ENCODE measurements at regions not wholly inside any gene's neighbourhood (a gene's known extent, or its start where the extent isn't known, plus 50 kb on each side); places are given as distances from the start of the nearest gene placed in this dataset.

GRCh38 chr13:80040196-80040980 is 300.5 kb downstream of the SPRY2 start:
- no peak overlapping the region for H3K27ac ChIP-seq (ENCODE audit: low read depth, low read length)
- peak; percentile 93 for DNase-seq (ENCODE audit: low read depth, low spot score)
- H3K27me3 ChIP-seq (ENCODE audit: control insufficient read depth, insufficient read depth, low read length) = no peaks in the 10 kb centered on the region
- no peak for TF ChIP-seq CTCF (IDR thresholded peaks at IDR 0.05; ENCODE audit: low read depth, low read length)
- no peak overlapping the region for H3K4me3 ChIP-seq (ENCODE audit: low read depth, low read length)
- H3K9me3 ChIP-seq (ENCODE audit: control insufficient read depth, insufficient read depth, low read length) = no peaks in the 10 kb centered on the region
- POLR2A ChIA-PET = interaction anchor here (0.6 kb wide), 2 partner anchors 8 to 164 kb away, joined by 3 read pairs; no protein-coding TSS in a partner anchor
- CTCF ChIA-PET = no interaction called here

DNA sequence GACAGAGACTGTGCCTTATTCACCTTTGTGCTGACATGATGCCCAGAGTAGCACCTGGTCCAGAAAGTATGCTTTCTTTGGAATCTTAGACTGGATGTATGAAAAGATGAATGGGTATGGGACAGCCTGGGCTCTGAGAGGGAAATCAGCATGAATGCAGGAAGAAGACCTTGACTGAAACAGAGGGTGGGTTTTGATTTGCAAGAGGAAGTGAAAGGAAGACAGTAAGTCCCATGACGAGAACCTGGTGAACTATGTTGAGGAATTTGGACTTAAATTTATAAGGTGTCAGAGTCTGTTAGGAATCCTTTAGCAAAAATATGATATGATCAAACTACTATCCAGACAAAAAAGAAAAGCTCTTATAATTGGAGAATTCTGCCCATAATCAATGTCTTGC is 301.9 kb downstream of the SPRY2 start:
- no peak overlapping the region for H3K27ac ChIP-seq (ENCODE audit: low read depth, low read length)
- ChIA-PET CTCF (interaction anchor here (1.1 kb wide), 1 partner anchor 304 kb away, joined by 4 read pairs; no protein-coding TSS in a partner anchor), POLR2A (no interaction called here)
- no peaks in the 10 kb centered on the region for H3K9me3 ChIP-seq (ENCODE audit: control insufficient read depth, insufficient read depth, low read length)
- no peak for TF ChIP-seq CTCF (IDR thresholded peaks at IDR 0.05; ENCODE audit: low read depth, low read length)
- no peak for DNase-seq (ENCODE audit: low read depth, low spot score)
- no peaks in the 10 kb centered on the region for H3K27me3 ChIP-seq (ENCODE audit: control insufficient read depth, insufficient read depth, low read length)
- no peak overlapping the region for H3K4me3 ChIP-seq (ENCODE audit: low read depth, low read length)

GRCh38 chr13:80038371-80038770 is 302.6 kb downstream of the SPRY2 start:
- TF ChIP-seq CTCF (IDR thresholded peaks at IDR 0.05; ENCODE audit: low read depth, low read length) = no peak
- H3K9me3 ChIP-seq (ENCODE audit: control insufficient read depth, insufficient read depth, low read length) = no peaks in the 10 kb centered on the region
- no peaks in the 10 kb centered on the region for H3K27me3 ChIP-seq (ENCODE audit: control insufficient read depth, insufficient read depth, low read length)
- H3K4me3 ChIP-seq (ENCODE audit: low read depth, low read length) = no peak overlapping the region
- ChIA-PET POLR2A (interaction anchor here (0.7 kb wide), 1 partner anchor 102 kb away, joined by 3 read pairs; no protein-coding TSS in a partner anchor), CTCF (interaction anchor here (1.1 kb wide), 1 partner anchor 305 kb away, joined by 4 read pairs; no protein-coding TSS in a partner anchor)
- DNase-seq (ENCODE audit: low read depth, low spot score) = no peak
- no peak overlapping the region for H3K27ac ChIP-seq (ENCODE audit: low read depth, low read length)

DNA sequence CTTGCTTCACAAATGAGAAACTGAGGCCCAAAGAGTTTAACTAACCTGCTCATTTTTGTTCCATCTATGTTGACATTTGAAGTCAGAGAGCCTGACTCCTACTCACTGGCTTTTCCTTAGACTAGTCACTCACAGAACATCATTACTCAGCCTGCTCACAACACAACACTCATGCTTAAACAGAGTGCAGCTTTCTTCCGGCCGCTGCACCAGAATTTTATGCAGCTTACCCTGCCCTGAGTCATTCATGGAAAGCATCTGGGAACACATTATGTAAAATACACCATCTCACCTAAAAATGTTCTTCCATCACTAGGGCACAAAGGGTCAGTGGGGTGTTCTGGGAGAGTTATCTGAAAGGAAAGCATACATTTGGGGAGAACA is 303.4 kb downstream of the SPRY2 start:
- peak; percentile 65 for DNase-seq (ENCODE audit: low read depth, low spot score)
- no peak for TF ChIP-seq CTCF (IDR thresholded peaks at IDR 0.05; ENCODE audit: low read depth, low read length)
- Histone ChIP-seq H3K4me3 (ENCODE audit: low read depth, low read length) (no peak overlapping the region), H3K9me3 (ENCODE audit: control insufficient read depth, insufficient read depth, low read length) (no peaks in the 10 kb centered on the region), H3K27me3 (ENCODE audit: control insufficient read depth, insufficient read depth, low read length) (no peaks in the 10 kb centered on the region), H3K27ac (ENCODE audit: low read depth, low read length) (no peak overlapping the region)
- CTCF ChIA-PET = interaction anchor here (2.3 kb wide), 1 partner anchor 305 kb away, joined by 8 read pairs; no protein-coding TSS in a partner anchor
- POLR2A ChIA-PET = interaction anchor here (0.7 to 0.8 kb wide), 2 partner anchors 11 to 101 kb away, joined by 3 read pairs; no protein-coding TSS in a partner anchor

DNA sequence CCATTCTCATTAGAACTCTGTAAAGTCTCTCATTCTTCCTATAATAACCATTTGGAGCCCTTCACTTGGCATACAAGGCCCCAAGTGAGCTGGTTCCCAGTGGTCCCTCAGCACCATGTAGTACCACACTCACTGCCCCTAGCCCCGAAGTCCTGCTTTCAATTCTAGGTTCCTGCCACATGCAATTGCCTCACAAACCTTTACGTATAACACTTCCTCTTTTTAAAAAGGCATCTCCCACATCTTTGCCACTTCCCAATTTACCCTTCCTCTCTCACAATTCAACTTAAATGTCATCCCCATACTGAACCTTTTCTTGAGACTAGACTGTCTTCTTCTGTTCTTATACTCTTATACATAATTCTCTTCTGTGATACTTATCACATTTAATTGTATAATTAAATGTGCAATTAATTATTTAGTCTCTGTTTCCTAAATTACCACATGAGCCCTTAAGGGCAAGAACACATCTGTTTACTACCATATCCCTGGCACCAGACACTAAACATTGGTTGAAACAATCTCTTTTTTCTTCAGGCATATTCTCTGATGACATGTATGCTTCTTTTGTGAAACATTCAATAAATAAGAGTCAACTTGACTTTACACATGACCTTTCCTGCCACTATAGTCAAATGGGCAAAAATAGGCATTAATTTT is 304.0 kb downstream of the SPRY2 start:
- POLR2A ChIA-PET = interaction anchor here (0.8 kb wide), 1 partner anchor 12 kb away, joined by 3 read pairs; no protein-coding TSS in a partner anchor
- no peak overlapping the region for H3K27ac ChIP-seq (ENCODE audit: low read depth, low read length)
- DNase-seq (ENCODE audit: low read depth, low spot score) = no peak
- no peak overlapping the region for H3K4me3 ChIP-seq (ENCODE audit: low read depth, low read length)
- CTCF ChIA-PET = interaction anchor here (2.3 kb wide), 1 partner anchor 306 kb away, joined by 8 read pairs; no protein-coding TSS in a partner anchor
- H3K27me3 ChIP-seq (ENCODE audit: control insufficient read depth, insufficient read depth, low read length) = no peaks in the 10 kb centered on the region
- no peaks in the 10 kb centered on the region for H3K9me3 ChIP-seq (ENCODE audit: control insufficient read depth, insufficient read depth, low read length)
- no peak for TF ChIP-seq CTCF (IDR thresholded peaks at IDR 0.05; ENCODE audit: low read depth, low read length)

All from AG04450 (cell line).